ENCODE measurements at regions not wholly inside any gene's neighbourhood (a gene's known extent, or its start where the extent isn't known, plus 50 kb on each side); places are given as distances from the start of the nearest gene placed in this dataset.

DNA sequence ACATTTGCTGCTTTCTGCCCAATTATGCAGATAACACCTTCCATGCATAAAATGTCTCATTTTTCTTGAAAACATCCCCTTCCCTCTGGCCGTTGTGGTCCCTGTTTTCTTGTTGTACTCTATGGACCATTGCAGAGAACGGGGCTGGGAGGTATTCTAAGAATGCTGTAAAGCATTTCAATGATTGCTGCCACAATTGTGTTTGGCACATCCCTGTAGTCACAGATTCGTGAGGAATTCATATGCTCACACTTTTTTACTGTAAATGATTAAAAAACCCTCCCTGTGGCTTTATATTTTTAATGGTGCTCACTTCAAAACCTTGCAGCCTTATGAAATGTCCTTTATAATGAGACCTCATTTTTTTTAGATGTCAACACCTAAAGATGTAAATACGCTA, 207.2 kb upstream of the GBE1 start:
- DNase-seq (ENCODE audit: low read depth in 2 of 2) = peak in 1 of 2 experiments; percentile 40

DNA sequence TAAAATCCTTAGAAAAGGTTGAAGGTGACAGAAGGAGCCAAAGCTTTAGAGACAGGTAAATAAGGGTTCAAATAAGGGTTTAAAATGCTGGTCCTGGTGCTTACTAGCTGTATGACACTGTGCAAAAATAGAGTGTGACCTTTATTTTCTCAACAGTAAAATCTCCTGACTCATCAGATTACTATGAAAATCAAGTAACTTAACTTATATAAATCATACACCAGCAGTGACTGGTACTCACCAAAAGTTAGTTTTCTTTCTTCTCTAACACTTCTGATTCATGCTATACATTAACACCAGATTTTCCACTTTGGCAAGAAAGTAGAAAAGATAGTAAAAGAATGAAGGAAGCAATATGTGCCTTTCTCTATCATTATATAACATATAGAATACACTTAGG, 205.9 kb upstream of the GBE1 start:
- peak in 1 of 2 experiments; percentile 37 for DNase-seq (ENCODE audit: low read depth in 2 of 2)

DNA sequence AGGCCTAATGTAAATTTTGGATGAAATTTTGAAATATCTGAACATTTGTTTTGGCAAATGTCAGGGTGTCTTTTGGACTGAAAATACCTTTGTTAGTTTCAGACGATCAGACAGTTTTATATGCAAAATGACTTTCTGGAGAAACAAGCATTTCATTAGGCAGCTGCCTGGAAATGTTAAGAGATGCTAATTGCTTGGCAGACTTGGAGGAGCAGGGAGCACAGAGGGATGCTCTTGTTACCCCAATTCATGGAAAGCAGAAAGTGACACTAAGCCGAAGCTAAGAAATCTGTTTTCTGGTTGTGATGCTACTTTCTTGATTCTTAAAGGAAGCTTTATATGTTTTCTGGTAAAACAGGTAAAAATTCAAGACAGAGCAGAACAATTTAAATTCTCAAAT, 204.3 kb upstream of the GBE1 start:
- no peak for DNase-seq (ENCODE audit: low read depth in 2 of 2)

DNA sequence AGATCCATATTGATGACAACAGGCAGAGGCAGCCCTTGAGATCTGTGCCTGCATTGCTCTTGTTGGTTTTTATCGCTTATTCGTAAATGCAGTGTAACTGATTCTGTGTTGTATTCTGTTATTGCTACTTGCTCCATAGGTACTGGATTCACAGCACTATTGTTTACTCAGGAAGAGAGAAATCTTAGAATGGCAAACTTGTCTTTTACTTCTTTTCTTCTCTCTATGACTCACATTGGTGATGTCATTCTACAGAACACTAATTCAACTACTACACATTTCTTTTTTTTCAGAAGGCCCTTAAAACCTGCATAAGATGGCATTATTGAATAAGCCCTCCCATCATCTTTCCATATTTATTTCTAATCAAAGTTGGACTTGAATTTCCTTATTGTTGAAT, 201.0 kb upstream of the GBE1 start:
- DNase-seq (ENCODE audit: low read depth in 2 of 2) = no peak

DNA sequence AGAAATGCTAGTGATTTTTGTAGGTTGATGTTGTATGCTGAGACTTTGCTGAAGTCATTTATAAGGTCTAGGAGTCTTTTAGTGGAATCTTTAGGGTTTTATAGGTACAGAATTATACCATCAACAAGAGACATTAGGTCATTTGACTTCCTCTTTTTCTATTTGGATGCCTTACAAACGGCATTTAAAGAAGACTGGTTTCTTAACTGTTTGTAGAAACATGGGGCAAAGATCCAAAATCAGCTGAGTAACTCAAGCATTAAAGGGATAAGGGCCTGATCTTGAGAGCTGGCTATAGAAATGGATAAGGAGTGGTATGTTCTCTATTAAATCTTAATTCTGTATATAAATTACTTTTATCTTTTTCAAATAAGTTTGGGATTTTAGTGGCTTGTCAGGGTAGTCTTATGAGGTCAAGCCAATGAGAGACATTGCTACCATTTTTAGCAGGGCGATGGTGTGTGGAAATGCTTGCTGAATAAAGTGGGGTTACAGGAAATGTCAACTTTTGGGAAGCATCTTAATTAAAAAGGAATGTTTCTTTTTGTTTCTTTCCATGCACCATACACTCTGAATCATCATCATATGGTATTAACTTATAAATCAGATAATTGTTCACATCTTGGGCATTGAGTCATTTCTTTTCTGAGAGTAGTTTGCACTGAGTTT, 197.7 kb upstream of the GBE1 start:
- peak; percentile 90 to 93 for DNase-seq (ENCODE audit: low read depth in 2 of 2)

DNA sequence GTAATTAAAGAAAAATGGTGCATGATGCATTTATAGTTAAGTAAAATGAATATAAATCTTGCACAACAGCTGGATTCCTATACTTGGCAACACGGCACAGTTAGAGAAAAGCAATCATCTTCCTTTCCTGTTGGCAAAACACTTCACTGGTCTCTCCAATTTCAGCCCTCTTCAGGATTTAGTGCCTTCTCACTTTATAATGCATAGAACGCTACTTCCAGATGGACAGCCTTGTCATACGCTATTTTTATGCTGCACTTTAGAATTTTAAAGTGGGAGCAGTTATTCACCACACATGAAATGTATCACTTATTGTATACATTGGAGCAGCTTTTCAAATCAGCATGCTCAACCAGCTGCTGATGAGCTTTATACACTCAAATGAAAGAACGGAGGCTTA, 194.4 kb upstream of the GBE1 start:
- no peak for DNase-seq (ENCODE audit: low read depth in 2 of 2)

DNA sequence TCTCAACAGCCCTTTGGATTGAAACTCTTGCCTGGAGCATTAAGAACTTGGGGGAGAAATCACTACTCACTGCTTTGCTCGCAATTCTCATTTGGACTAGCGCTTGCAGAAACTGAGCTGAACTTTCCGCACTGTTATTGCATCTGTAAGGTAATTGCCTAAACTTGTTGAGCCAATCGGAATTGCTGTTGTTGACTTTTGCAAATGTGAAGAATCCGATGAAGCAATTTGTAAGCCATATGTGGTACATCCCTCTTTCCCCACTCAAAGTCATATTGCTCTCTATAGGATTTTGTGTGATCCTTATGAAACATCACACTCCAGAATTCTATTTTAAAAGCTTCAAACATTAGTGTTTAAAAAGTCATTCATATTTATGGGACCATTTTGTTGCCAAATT, 191.7 kb upstream of the GBE1 start:
- no peak for DNase-seq (ENCODE audit: low read depth in 2 of 2)

DNA sequence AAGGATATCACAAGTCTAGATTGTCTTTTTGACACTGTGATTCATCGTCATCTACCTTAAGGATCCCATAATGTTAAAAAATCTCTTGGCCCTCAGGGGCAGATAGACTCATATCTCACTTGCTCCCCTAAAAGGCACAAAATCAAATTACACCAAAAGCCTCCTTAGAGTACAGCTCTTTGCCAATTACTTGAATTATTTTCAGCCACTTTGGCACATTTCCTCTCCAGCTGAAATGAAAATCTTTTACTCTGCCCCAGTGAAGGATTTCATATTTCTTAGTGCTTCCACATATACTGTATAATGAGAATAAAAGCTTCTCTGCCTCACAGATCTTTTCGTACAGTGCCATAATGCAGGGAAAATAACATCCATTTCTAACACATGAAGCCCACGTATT, 190.7 kb upstream of the GBE1 start:
- DNase-seq (ENCODE audit: low read depth in 2 of 2) = no peak

DNA sequence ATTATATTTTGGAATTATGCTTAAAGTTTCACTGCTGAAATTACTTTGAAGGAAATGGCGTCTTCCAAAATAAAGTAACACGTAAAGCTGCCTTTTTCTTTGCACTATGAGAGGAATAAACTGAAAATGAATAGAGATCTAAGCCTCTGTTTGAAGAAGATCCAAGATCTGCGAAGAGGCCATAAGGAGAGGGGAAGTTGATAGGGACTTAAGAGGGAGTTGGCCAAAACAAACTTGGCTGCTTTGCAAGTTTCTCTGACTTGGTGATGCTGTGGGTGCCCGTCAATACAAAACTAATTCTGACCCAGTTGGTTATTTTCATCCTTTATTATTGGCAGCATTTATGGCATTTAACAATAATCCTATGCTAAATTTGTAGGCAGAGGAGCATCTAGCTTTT, 190.2 kb upstream of the GBE1 start:
- no peak for DNase-seq (ENCODE audit: low read depth in 2 of 2)

DNA sequence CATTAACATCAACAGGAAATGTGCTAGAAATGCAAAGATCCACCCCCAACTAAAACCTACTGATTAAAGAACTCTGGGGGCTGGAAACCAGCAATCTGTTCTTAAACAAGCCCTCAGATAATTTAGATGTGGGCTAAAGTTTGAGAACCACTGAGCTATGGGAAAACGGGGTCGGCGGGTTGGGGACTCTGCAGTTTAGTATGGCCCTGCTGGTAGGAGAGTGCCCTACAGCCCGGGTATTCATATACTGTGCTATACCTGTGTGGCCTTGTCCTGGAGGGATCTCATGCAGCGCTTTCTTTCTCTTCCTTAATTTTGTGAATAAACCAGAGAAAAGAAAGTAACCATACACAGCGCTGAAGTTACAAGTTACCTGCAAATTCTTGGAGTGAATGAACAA, 189.7 kb upstream of the GBE1 start:
- no peak for DNase-seq (ENCODE audit: low read depth in 2 of 2)

DNA sequence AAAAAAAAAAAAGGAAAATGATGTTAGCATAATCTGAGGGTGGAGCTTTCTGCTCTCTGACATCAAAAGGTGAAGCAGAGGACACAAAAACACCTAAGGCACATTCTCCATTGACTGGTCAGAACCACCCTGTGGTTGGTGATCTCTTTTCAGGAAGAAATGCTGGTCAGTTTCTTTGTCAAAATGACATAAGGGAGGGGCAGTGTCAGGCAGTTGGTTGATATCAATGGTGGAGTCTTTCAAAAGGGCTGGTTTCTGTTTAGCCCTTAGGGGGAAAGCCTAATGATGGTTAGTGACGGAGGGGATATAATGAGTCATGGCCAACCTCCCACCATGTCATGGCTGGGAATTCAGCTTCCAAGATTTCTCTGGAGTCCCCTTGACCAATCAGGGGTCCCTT, 185.9 kb upstream of the GBE1 start:
- DNase-seq (ENCODE audit: low read depth in 2 of 2) = no peak

DNA sequence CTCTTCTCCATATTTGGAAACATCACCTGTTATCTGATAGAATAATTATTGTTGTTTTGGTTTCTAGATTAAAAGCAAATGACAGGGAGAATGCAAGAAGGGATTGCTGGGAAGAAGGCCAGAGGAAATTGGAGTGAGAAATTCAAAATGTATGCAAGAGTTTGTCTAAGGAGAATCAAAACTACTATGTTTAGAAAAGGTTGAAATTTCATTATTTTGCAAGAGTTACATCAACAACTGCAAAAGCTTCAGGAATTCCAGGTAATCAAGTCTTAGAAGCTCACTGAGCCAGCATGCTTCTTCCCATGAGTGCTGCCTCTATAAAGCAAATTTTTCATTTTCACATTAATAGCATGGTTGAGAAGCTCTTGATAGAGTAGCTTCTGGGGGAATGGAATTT, 177.2 kb upstream of the GBE1 start:
- no peak for DNase-seq (ENCODE audit: low read depth in 2 of 2)

DNA sequence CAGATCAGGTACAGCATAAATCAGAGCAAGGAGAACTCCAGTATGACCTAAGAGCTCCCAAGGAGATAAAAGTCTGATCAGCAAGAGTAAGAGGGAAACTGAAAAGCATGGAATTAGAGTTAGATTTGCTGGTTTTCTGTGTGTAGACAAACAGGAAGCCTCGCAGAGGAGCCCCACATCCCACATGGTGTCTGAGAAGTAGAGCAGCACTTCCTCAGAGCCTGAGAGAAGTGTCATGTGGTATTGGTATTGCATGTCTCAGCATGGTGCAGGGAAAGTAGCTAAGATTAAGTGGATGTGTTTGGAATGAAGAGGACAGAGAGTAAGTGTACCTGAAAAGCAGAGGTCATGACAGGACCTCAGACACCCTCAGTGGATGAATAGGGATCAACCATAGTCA, 175.4 kb upstream of the GBE1 start:
- no peak for DNase-seq (ENCODE audit: low read depth in 2 of 2)

DNA sequence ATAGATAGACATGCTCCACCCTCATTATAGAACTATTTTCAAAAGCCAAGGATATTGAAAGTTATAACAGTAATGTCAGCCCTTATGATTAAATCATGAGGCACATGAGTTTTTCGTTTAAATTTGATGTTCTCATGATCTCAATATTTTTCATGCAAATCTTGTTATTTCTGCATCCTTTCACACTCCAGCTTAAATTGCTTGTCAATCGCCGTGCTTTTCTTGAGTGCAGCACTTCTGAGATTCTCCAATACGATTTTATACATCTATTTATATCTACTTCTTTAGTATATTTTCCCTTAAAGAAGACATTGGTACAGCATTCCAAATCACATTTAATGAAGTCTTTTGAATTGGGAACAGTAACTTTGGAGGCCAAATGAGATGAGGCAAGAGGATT, 171.2 kb upstream of the GBE1 start:
- no peak for DNase-seq (ENCODE audit: low read depth in 2 of 2)

DNA sequence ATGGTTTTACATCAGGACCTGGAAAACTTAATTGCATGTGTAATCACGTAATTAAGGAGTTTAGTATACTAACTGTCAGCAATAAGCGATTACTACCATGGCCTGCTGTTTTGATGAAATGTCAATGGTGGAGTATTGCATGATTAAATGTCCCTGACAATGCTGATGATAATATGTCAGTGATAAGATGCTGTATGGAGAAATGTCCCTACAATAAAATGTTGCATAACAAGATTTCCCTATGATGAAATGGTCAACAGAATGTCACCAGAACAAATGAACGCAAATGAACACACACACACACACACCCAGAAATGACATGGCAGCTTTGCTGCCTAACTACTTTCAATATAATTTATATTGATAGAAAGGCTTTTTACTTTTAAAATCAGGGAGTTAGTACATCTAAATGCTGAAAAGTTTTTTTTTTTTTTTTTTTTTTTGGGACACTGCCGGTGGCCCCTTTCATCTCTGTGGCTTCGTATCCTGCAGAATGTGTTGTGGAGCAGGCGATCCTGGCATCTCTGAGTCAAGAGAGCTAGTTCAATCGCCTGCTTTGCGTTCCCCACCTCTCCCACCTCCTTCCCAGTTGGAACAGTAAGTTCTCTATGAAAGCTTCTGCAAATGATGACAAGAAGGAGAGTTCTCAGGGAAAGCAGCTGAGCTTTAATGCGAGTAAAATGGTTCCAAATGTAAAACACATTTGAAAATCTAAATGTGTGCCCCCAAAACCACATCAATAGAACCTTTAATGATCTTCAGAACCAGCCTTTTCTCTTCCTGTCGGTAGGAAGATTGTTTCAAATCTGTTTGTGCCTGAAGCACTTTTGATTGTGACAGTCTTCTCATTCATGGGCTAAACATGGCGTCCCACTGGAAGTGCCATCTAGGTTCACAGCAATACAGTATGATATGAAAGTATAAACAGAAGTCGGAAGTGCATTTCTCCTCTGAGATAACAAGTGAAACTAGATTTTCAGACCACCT, 170.1 kb upstream of the GBE1 start:
- no peak for DNase-seq (ENCODE audit: low read depth in 2 of 2)

DNA sequence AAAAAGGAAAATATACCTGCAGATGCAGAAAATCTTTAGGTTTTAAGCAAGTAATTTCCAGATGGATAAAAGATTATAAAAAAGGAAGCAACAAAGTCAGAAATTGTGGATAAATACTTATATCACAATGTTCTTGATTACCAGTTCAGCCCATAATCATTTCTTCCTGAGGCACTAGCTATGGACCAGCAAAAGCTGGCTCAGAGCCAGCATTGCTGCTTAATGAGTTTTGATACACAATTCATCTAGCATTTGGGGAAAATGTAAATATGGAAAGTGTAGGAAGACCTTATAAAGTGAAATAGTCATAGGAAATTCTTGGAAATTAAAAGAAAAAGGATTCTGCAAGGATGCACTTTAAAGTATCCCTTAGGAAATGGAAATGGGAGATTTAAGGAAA, 168.3 kb upstream of the GBE1 start:
- no peak for DNase-seq (ENCODE audit: low read depth in 2 of 2)

DNA sequence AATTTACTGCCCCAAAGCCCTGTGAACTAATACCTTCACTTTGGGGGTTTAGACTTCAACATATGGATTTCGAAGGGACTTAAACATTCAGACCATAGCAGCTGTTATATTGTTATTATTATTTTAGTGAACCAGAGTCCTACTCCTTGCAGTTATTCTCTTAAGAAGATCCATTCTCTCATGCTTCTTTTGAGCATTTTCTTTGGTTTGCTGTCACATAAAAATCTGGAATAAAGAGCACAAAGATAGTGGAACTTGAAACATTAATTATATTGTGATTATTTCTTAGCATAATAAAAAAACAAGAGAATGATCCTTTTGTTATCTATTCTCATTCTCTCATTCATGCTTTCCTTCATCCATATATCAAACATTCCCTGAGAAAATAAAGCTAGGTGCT, 166.4 kb upstream of the GBE1 start:
- no peak for DNase-seq (ENCODE audit: low read depth in 2 of 2)

DNA sequence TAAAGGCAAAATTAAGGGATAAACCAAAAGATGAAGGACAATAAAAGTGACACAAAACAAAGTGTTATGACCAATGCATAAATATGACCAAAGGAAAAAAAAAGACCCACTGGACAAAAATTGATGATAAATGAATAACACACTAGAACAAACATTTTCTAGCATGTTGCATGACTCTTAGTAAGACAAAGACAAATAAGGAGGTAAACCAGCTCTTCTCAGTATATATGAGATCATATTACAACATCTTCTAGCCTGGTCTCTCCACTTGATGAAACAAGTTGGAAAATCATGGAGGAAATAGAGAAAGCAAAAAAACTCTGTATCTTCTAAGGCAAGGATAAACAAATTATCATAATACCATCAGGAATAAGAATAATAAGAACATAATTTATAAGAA, 163.9 kb upstream of the GBE1 start:
- DNase-seq (ENCODE audit: low read depth in 2 of 2) = no peak

DNA sequence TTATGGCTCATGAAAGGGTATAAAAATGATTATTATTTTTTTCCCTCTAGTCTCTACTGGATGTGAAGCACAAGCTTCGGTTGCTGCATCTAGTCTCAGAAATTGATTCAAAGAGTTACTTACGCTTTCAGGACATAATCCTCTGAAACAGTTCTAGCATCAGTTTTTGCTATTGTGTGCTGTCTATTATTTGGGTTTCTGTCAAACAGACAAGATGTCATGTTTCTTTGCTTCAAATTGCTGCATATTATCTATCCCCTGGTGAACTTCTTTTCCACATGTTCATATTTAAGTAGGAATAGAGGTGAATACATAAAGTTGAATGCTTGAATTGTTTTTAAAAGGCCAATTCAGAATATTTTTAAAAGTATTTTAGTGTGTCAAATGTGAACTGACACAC, 161.6 kb upstream of the GBE1 start:
- no peak for DNase-seq (ENCODE audit: low read depth in 2 of 2)

DNA sequence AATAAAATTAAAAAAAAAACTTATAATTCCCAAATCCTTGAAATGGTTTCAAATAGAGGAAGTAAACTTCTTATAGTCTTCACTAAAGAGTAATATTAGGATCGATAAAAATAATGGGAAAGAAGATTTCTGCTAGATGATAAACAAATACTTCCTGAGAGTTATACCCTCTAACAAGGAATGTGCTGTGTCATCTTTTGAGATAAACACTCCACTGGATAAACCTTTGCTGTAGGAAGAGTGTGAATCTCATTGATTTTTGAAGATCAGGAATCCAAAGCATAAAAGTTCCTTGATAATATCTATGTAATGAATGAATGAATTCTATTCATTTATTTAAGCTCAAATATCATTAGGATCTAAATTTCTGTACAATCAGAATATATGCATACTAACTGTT, 161.0 kb upstream of the GBE1 start:
- DNase-seq (ENCODE audit: low read depth in 2 of 2) = no peak

DNA sequence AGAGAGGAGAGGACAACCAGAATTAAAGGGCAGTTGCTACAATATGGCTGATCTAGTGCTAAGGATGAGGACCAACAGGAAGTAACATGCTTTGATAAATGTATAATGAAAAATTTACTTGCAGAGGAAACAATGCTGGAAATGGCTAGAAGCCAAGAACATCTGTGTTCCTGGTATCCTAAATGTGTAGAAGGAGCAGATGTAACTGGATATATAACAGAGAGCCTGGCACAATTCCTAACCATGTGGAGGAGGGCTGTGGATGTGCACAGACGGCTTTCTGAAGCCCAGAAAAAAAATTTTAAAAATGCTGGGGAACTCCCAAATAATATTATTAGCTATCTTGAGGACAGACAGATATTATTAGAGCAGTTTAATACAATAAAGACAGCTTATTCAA, 159.4 kb upstream of the GBE1 start:
- peak; percentile 23 to 36 for DNase-seq (ENCODE audit: low read depth in 2 of 2)

DNA sequence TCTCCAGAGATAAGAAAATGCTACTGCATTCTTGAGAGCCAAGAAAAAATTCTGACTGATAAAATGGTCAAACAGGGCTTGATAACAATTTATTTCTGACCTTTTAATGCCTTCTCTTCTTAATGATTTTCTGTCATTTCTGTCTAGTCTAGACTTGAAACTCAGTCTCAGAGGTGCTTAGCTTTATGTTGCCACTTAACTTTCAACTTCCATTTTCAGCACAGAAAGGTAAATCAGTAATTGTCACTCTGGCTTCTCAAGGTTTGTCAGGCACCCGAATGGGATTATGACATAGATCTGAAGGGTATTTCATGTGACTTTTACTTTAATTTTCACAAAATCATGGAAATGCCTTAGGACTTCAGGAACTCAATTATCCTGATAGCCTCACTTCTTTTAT, 155.4 kb upstream of the GBE1 start:
- DNase-seq (ENCODE audit: low read depth in 2 of 2) = no peak
